ENCODE measurements at regions not wholly inside any gene's neighbourhood (a gene's known extent, or its start where the extent isn't known, plus 50 kb on each side); places are given as distances from the start of the nearest gene placed in this dataset.

DNA sequence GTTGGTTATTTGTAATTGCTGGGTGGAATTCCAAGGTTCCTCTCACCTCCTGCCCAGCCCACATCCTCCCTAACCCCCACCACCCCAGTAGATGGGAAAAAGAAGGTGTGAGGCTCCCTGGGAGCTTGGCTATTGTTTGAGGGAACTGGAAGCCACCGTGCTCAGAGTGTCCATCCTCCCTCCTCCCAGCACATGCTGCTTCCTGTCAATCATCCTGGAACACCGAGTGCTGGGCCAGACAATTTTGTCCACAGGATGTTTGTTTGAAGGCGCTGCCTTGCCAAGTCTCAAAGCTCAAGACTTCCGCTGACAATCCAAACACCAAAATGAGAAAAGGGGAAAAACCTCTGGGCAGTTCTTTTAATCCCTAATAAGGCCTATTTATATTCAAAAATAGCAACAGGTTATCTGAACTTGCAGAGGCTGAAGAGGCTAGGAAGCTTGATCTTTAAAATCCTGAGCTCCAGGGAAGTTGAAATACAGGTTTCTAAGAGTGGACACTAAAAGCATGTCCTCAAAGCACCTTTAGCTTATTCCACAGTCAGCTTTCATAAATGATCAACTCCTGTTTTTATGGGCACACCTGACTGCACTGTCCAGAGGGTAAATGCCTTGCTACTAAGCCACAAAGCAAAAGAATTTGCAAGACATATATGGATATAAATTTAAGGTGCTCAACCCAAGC, 286.7 kb downstream of the NFIB start:
- no peaks in the 10 kb centered on the region for H3K9me3 ChIP-seq
- H3K27me3 ChIP-seq, result no peaks in the 10 kb centered on the region
- 29 to 33% methylated on average over 3 to 4 of the region's 4 CpGs for WGBS, 2 donors
- DNase-seq (peak in 1 of 2 donors; percentile 73), ATAC-seq (ENCODE audit: low FRiP score in 2 of 2) (peak; percentile 45 to 69)
- no peaks in the 10 kb centered on the region for H3K36me3 ChIP-seq
- peak; percentile 92 to 96 for TF ChIP-seq POLR2AphosphoS5 (IDR thresholded peaks at IDR 0.05)
- TF ChIP-seq EP300 (IDR thresholded peaks at IDR 0.05), result peak; percentile 53 to 93 (median 82)
- no peak for TF ChIP-seq POLR2A (IDR thresholded peaks at IDR 0.05)
- H3K27ac ChIP-seq, result peak overlapping the region; percentile 7 to 69 (median 58)
- H3K4me3 ChIP-seq, result no peak overlapping the region
- peaks cover 22 to 29% (median 25%) of the 10 kb centered on the region in 4 donors for H3K4me1 ChIP-seq

DNA sequence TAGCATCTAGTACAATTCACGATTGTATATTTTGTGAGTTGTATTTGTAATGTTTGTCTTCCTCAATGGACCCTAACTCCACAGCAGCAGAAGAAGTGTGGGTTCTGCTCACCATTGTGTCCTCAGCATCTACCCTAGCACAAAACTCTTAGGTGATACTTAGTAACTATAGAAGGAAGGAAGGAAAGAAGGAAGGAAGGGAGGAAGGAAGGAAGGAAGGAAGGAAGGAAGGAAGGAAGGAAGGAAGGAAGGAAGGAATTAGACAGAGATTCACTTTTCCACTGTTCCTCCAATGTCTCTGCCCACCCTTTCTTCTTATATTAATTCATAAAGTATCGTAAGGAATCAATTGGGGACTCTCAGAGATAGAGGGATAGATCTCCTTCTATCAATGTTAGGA, 288.2 kb downstream of the NFIB start:
- no peak for ATAC-seq (ENCODE audit: low FRiP score in 2 of 2)

DNA sequence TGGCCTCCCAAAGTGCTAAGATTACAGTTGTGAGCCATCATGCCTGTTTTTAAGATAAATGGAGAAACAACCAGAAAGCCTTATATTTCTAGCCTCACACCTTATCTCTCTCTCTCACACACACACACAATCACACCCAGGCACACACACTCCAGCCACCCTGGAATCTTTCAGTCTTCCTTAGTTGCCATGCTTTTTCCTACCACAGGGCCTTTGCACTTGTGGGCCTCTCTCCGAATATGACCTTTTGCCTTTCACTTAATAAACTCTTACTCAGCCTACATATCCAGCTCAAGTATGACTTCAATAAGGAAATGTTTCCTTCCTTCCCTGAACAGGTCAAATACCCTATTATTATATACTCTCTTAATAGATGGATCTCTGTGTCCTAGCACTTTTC, 290.7 kb downstream of the NFIB start:
- Histone ChIP-seq H3K4me3 (no peak overlapping the region), H3K27ac (no peak overlapping the region), H3K9me3 (no peaks in the 10 kb centered on the region), H3K36me3 (no peaks in the 10 kb centered on the region), H3K27me3 (no peaks in the 10 kb centered on the region), H3K4me1 (peaks cover 13 to 19% (median 16%) of the 10 kb centered on the region in 4 donors)
- no peak for ATAC-seq (ENCODE audit: low FRiP score in 2 of 2)
- no peak for TF ChIP-seq POLR2A (IDR thresholded peaks at IDR 0.05)
- TF ChIP-seq POLR2AphosphoS5 (IDR thresholded peaks at IDR 0.05), result no peak
- TF ChIP-seq, protein P1, sequence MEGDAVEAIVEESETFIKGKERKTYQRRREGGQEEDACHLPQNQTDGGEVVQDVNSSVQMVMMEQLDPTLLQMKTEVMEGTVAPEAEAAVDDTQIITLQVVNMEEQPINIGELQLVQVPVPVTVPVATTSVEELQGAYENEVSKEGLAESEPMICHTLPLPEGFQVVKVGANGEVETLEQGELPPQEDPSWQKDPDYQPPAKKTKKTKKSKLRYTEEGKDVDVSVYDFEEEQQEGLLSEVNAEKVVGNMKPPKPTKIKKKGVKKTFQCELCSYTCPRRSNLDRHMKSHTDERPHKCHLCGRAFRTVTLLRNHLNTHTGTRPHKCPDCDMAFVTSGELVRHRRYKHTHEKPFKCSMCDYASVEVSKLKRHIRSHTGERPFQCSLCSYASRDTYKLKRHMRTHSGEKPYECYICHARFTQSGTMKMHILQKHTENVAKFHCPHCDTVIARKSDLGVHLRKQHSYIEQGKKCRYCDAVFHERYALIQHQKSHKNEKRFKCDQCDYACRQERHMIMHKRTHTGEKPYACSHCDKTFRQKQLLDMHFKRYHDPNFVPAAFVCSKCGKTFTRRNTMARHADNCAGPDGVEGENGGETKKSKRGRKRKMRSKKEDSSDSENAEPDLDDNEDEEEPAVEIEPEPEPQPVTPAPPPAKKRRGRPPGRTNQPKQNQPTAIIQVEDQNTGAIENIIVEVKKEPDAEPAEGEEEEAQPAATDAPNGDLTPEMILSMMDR (IDR thresholded peaks at IDR 0.05), result no peak
- TF ChIP-seq EP300 (IDR thresholded peaks at IDR 0.05), result no peak
- DNase-seq, result no peak
- WGBS, 2 donors, result 92 to 98% methylated on average over 1 of the region's 1 CpG

More for the DNA sequence above, 288.2 kb downstream of the NFIB start:
- peaks cover 16 to 25% (median 19%) of the 10 kb centered on the region in 4 donors for H3K4me1 ChIP-seq
- H3K9me3 ChIP-seq, result no peaks in the 10 kb centered on the region
- no peaks in the 10 kb centered on the region for H3K27me3 ChIP-seq
- H3K27ac ChIP-seq, result peak overlapping the region in 2 of 4 donors; percentile 49 to 69
- WGBS, 2 donors, result 43 to 48% methylated on average over 2 of the region's 2 CpGs
- TF ChIP-seq, protein P1 (IDR thresholded peaks at IDR 0.05), result no peak
- no peak for TF ChIP-seq EP300 (IDR thresholded peaks at IDR 0.05)
- no peak for TF ChIP-seq POLR2AphosphoS5 (IDR thresholded peaks at IDR 0.05)
- TF ChIP-seq POLR2A (IDR thresholded peaks at IDR 0.05), result no peak
- no peaks in the 10 kb centered on the region for H3K36me3 ChIP-seq
- DNase-seq, result no peak
- no peak overlapping the region for H3K4me3 ChIP-seq

DNA sequence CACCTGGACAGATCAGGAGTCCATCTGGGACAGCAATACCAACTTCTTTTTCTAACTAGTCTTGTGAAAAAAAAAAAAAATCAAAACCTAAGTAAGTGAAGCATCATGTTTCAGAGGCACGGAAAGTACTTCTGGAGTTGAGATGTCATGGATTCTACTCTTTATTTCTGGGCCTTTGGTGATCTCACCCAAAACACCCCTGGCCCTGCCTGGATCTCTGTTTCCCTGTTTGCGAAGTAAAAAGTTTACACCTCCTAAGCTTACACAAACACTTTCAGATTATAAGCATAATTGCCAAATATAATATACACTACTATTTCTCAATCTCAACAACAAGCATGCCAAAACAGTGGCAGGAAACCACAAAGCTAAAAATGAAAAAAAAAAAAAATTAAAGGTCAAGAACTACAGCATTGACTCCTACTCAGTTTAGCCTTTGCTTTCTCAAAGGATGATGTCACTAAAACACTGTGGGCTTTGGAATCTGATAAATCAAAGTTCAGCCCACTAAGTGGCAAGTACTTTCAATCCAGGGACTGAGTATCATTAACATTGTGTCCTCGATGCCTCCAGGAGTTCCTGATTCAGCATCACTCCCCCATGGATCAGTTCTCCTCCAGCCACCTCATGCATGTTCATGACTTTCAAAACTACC, 291.9 kb downstream of the NFIB start:
- Histone ChIP-seq H3K4me1 (peaks cover 3 to 14% (median 3%) of the 10 kb centered on the region in 4 donors), H3K4me3 (no peak overlapping the region), H3K27me3 (no peaks in the 10 kb centered on the region), H3K9me3 (no peaks in the 10 kb centered on the region), H3K27ac (no peak overlapping the region), H3K36me3 (no peaks in the 10 kb centered on the region)
- ATAC-seq (ENCODE audit: low FRiP score in 2 of 2) (no peak), DNase-seq (no peak)
- WGBS, 2 donors, result 37 to 58% methylated on average over 3 of the region's 3 CpGs
- TF ChIP-seq, protein P1 (IDR thresholded peaks at IDR 0.05), result no peak
- TF ChIP-seq EP300 (IDR thresholded peaks at IDR 0.05) (no peak), POLR2AphosphoS5 (IDR thresholded peaks at IDR 0.05) (no peak), POLR2A (IDR thresholded peaks at IDR 0.05) (no peak)

DNA sequence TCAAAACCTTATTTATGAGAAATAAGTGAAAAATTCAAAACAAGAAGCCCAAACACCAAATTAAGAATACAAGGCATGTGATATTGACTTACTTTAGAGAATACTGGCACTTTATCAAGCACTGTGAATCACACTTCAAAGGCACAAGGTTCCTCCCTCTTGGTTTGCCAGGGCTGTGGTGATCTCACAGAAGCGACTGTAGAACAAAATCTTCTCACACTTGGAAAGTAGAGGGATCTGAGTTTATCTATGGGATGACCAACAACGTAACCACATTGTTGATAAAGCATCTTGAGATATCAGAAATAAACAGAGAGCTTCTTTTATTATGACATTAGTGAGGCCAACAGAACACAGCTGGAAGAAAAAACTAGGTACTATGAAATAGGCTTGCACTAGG, 295.9 kb downstream of the NFIB start:
- no peak overlapping the region for H3K27ac ChIP-seq
- ATAC-seq (ENCODE audit: low FRiP score in 2 of 2), result peak in 1 of 2 donors; percentile 78
- WGBS, 2 donors, result 38 to 63% methylated on average over 2 of the region's 2 CpGs

More for the DNA sequence above, 295.9 kb downstream of the NFIB start:
- Histone ChIP-seq H3K4me1 (peaks cover 0 to 6% (median 0%) of the 10 kb centered on the region in 4 donors), H3K4me3 (no peak overlapping the region), H3K9me3 (no peaks in the 10 kb centered on the region), H3K27me3 (no peaks in the 10 kb centered on the region), H3K36me3 (no peaks in the 10 kb centered on the region)
- TF ChIP-seq EP300 (IDR thresholded peaks at IDR 0.05), result no peak
- TF ChIP-seq POLR2AphosphoS5 (IDR thresholded peaks at IDR 0.05), result no peak
- TF ChIP-seq, protein P1 (IDR thresholded peaks at IDR 0.05), result no peak
- no peak for TF ChIP-seq POLR2A (IDR thresholded peaks at IDR 0.05)
- DNase-seq, result no peak
